HEK293T (cell line): ENCODE measurements at regions not wholly inside any gene's neighbourhood (a gene's known extent, or its start where the extent isn't known, plus 50 kb on each side); places are given as distances from the start of the nearest gene placed in this dataset.

Source experiments
- CTCF ChIA-PET: fragments of 350-600 bp; formaldehyde crosslinking; extraction: SDS; loops from one replicate; lab custom pipeline; 2021; ENCODE audit warnings: antibody characterized with exemption, inconsistent platforms; lab: Yijun Ruan, JAX
- POLR2A ChIA-PET: fragments of 350-600 bp; formaldehyde crosslinking; extraction: SDS; loops from one replicate; lab custom pipeline; 2020; ENCODE audit warnings: antibody characterized with exemption, inconsistent platforms; lab: Yijun Ruan, JAX
- DNase-seq: peaks from one replicate; pipeline ENCODE4 v3.0.0; 2012; ENCODE audit warnings: mixed read lengths; ENCODE audit errors: extremely low spot score
- ARNT ChIP-seq: fragments of 450-650 bp; IDR thresholded peaks from 2 replicates; pipeline ENCODE4 v1.6.1; 2017; ENCODE audit warnings: mild to moderate bottlenecking
- BHLHE40 ChIP-seq: fragments of 450-650 bp; IDR thresholded peaks from 2 replicates; pipeline ENCODE4 v1.6.1; 2016; ENCODE audit warnings: mild to moderate bottlenecking, moderate library complexity, borderline replicate concordance
- CTBP1 ChIP-seq: fragments of 450-650 bp; IDR thresholded peaks from 2 replicates; pipeline ENCODE4 v1.6.1; 2016; ENCODE audit warnings: borderline replicate concordance
- ELF4 ChIP-seq: fragments of 450-650 bp; IDR thresholded peaks from 2 replicates; pipeline ENCODE4 v1.6.1; 2017; ENCODE audit warnings: antibody characterized with exemption
- FOXA1 ChIP-seq: fragments of 450-650 bp; IDR thresholded peaks from 2 replicates; pipeline ENCODE4 v1.6.1; 2016; ENCODE audit warnings: mild to moderate bottlenecking
- FOXK2 ChIP-seq: fragments of 450-650 bp; IDR thresholded peaks from 2 replicates; pipeline ENCODE4 v1.6.1; 2016; ENCODE audit warnings: mild to moderate bottlenecking
- FOXM1 ChIP-seq: fragments of 450-650 bp; IDR thresholded peaks from 2 replicates; pipeline ENCODE4 v1.6.1; 2017; ENCODE audit warnings: mild to moderate bottlenecking, borderline replicate concordance
- L3MBTL2 ChIP-seq: fragments of 450-650 bp; conservative IDR thresholded peaks from 2 replicates; pipeline ENCODE4 v1.6.1; 2016; ENCODE audit warnings: mild to moderate bottlenecking
- LEF1 ChIP-seq: fragments of 450-650 bp; IDR thresholded peaks from 2 replicates; pipeline ENCODE4 v1.6.1; 2017; ENCODE audit warnings: mild to moderate bottlenecking, borderline replicate concordance
- PKNOX1 ChIP-seq: fragments of 450-650 bp; IDR thresholded peaks from 2 replicates; pipeline ENCODE4 v1.6.1; 2016
- SP1 ChIP-seq: fragments of 450-650 bp; IDR thresholded peaks from 2 replicates; pipeline ENCODE4 v1.6.1; 2017
- SUZ12 ChIP-seq: fragments of 450-650 bp; IDR thresholded peaks from 2 replicates; pipeline ENCODE4 v1.6.1; 2016; ENCODE audit warnings: mild to moderate bottlenecking
- TARDBP ChIP-seq: fragments of 450-650 bp; IDR thresholded peaks from 2 replicates; pipeline ENCODE4 v1.6.1; 2016
- ZNF384 ChIP-seq: fragments of 450-650 bp; IDR thresholded peaks from 2 replicates; pipeline ENCODE4 v1.6.1; 2016

- ChIA-PET POLR2A (no interaction called here), CTCF (no interaction called here)
- DNase-seq, result no peak
- TF ChIP-seq L3MBTL2, result no peak
- TF ChIP-seq CTBP1, result no peak
- TF ChIP-seq ZNF384, result no peak
- TF ChIP-seq PKNOX1, result no peak
- no peak for TF ChIP-seq FOXM1
- no peak for TF ChIP-seq ARNT
- TF ChIP-seq TARDBP, result no peak
- no peak for TF ChIP-seq SUZ12
- TF ChIP-seq FOXK2, result no peak
- TF ChIP-seq ELF4, result no peak
- TF ChIP-seq LEF1, result no peak
- TF ChIP-seq FOXA1, result no peak
- no peak for TF ChIP-seq SP1
- no peak for TF ChIP-seq BHLHE40
Measured at GRCh38 chr1:37424523-37424922, 49.9 kb upstream of the ZC3H12A start.
